ENCODE measurements at regions not wholly inside any gene's neighbourhood (a gene's known extent, or its start where the extent isn't known, plus 50 kb on each side); places are given as distances from the start of the nearest gene placed in this dataset.

DNA sequence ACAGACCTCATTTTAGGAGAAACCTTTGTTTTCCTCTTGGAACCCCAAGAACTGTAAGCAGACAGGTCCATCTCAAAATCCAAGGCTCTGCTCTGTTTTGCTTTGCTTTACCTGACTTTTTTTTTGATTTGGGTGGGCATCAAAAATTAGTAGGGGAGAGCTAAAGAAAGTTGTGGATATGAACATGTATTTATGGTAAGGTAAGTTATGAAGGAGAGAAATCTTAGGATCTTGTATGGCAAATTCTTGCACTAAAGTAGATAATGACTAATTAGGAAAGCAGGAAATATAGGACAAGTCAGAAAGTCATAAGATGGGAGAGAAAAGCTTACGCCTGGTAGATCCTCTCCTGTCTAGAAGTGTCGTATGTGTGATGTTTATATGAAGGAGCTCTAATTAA, 116.1 kb upstream of the VPREB1 start:
- TF ChIP-seq, protein P1, sequence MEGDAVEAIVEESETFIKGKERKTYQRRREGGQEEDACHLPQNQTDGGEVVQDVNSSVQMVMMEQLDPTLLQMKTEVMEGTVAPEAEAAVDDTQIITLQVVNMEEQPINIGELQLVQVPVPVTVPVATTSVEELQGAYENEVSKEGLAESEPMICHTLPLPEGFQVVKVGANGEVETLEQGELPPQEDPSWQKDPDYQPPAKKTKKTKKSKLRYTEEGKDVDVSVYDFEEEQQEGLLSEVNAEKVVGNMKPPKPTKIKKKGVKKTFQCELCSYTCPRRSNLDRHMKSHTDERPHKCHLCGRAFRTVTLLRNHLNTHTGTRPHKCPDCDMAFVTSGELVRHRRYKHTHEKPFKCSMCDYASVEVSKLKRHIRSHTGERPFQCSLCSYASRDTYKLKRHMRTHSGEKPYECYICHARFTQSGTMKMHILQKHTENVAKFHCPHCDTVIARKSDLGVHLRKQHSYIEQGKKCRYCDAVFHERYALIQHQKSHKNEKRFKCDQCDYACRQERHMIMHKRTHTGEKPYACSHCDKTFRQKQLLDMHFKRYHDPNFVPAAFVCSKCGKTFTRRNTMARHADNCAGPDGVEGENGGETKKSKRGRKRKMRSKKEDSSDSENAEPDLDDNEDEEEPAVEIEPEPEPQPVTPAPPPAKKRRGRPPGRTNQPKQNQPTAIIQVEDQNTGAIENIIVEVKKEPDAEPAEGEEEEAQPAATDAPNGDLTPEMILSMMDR (IDR thresholded peaks at IDR 0.05), result no peak
- TF ChIP-seq POLR2A (IDR thresholded peaks at IDR 0.05), result no peak

Measured in lower leg skin (tissue), 3 donors.